Loucy (cell line): ENCODE measurements at regions not wholly inside any gene's neighbourhood (a gene's known extent, or its start where the extent isn't known, plus 50 kb on each side); places are given as distances from the start of the nearest gene placed in this dataset.

Source experiments
- H2AFZ ChIP-seq: fragments of 200-600 bp; sonication (generic); 2 replicates; pipeline ENCODE4 v1.6.0; 2016; ENCODE audit warnings: antibody characterized with exemption, mild to moderate bottlenecking, low read length, moderate library complexity
- H3F3A ChIP-seq: fragments of 200-600 bp; 2 replicates; pipeline ENCODE4 v1.6.0; 2016; ENCODE audit warnings: antibody characterized with exemption, low read depth, mild to moderate bottlenecking
- H3K27me3 ChIP-seq: fragments of 200-600 bp; sonication (generic); 2 replicates; pipeline ENCODE4 v1.6.1; 2014; ENCODE audit warnings: low read length, mild to moderate bottlenecking; ENCODE audit not compliant: insufficient read depth, poor library complexity, severe bottlenecking
- H3K36me3 ChIP-seq: fragments of 200-600 bp; sonication (generic); 2 replicates; pipeline ENCODE4 v1.6.1; 2016; ENCODE audit warnings: low read length; ENCODE audit not compliant: insufficient read depth
- H3K4me1 ChIP-seq: fragments of 200-600 bp; sonication (generic); 2 replicates; pipeline ENCODE4 v1.5.1; 2014; ENCODE audit warnings: low read length, mild to moderate bottlenecking; ENCODE audit not compliant: insufficient read depth, poor library complexity, severe bottlenecking
- H3K4me2 ChIP-seq: fragments of 200-600 bp; sonication (generic); 2 replicates; pipeline ENCODE4 v1.6.0; 2014; ENCODE audit warnings: antibody characterized with exemption, low read length, low read depth, mild to moderate bottlenecking; ENCODE audit not compliant: poor library complexity, severe bottlenecking
- H3K4me3 ChIP-seq: fragments of 200-600 bp; sonication (generic); 2 replicates; pipeline ENCODE4 v1.5.1; 2014; ENCODE audit warnings: low read length, mild to moderate bottlenecking, mixed read lengths; ENCODE audit not compliant: poor library complexity, severe bottlenecking
- H3K79me2 ChIP-seq: fragments of 200-600 bp; sonication (generic); 2 replicates; pipeline ENCODE4 v1.6.1; 2014; ENCODE audit warnings: low read length; ENCODE audit not compliant: insufficient read depth
- H3K9ac ChIP-seq: fragments of 200-600 bp; sonication (generic); 2 replicates; pipeline ENCODE4 v1.6.0; 2014; ENCODE audit warnings: mild to moderate bottlenecking, low read depth, low read length, moderate library complexity; ENCODE audit not compliant: poor library complexity, severe bottlenecking
- H3K9me2 ChIP-seq: fragments of 200-600 bp; sonication (generic); replicated peaks from 2 replicates; pipeline ENCODE4 v1.6.1; 2016; ENCODE audit warnings: low read depth, low read length, mixed read lengths
- H3K9me3 ChIP-seq: fragments of 200-600 bp; sonication (generic); 2 replicates; pipeline ENCODE4 v1.6.1; 2014; ENCODE audit warnings: mild to moderate bottlenecking, antibody characterized with exemption, low read length, low read depth; ENCODE audit not compliant: insufficient read depth
- H4K20me1 ChIP-seq: fragments of 200-600 bp; sonication (generic); 2 replicates; pipeline ENCODE4 v1.6.0; 2014; ENCODE audit warnings: antibody characterized with exemption, low read length, mild to moderate bottlenecking; ENCODE audit not compliant: insufficient read depth, poor library complexity, severe bottlenecking
- CTCF ChIP-seq: fragments of 200-600 bp; sonication (generic); conservative IDR thresholded peaks from 2 replicates; pipeline ENCODE4 v1.5.1; 2014; ENCODE audit warnings: mild to moderate bottlenecking, antibody characterized with exemption, low read length
- EZH2phosphoT487 ChIP-seq: fragments of 200-600 bp; IDR thresholded peaks from 2 replicates; pipeline ENCODE4 v1.6.1; 2018; ENCODE audit warnings: antibody characterized with exemption, mild to moderate bottlenecking, moderate library complexity, borderline replicate concordance

- Histone ChIP-seq H3K36me3 (no peaks in the 10 kb centered on the region), H4K20me1 (no peaks in the 10 kb centered on the region), H3K9ac (no peak overlapping the region), H2AFZ (no peak overlapping the region), H3K4me3 (no peak overlapping the region), H3K4me1 (no peaks in the 10 kb centered on the region), H3K79me2 (no peaks in the 10 kb centered on the region), H3K4me2 (no peak overlapping the region), H3K27me3 (no peaks in the 10 kb centered on the region), H3K9me3 (peaks cover 3% of the 10 kb centered on the region; the same call in 1 of the 2 replicates), H3K9me2 (no peaks in the 10 kb centered on the region), H3F3A (no peaks in the 10 kb centered on the region)
- TF ChIP-seq CTCF (no peak), EZH2phosphoT487 (no peak)
Observed at GRCh38 chr4:3673716-3674478, 92.3 kb upstream of the ADRA2C start.

GRCh38 chr4:3673176-3673575, 93.0 kb upstream of the ADRA2C start:
- Histone ChIP-seq H4K20me1 (no peaks in the 10 kb centered on the region), H2AFZ (no peak overlapping the region), H3K79me2 (no peaks in the 10 kb centered on the region), H3K4me1 (no peaks in the 10 kb centered on the region), H3K9me3 (peaks cover 3% of the 10 kb centered on the region; the same call in 1 of the 2 replicates), H3F3A (no peaks in the 10 kb centered on the region), H3K27me3 (no peaks in the 10 kb centered on the region), H3K9ac (no peak overlapping the region), H3K4me2 (no peak overlapping the region), H3K36me3 (no peaks in the 10 kb centered on the region), H3K4me3 (no peak overlapping the region), H3K9me2 (no peaks in the 10 kb centered on the region)
- TF ChIP-seq EZH2phosphoT487 = no peak
- TF ChIP-seq CTCF = no peak

GRCh38 chr4:3672465-3672831, 93.7 kb upstream of the ADRA2C start:
- H3K4me1 ChIP-seq = no peaks in the 10 kb centered on the region
- H3K9ac ChIP-seq = no peak overlapping the region
- no peak overlapping the region for H2AFZ ChIP-seq
- H3K9me2 ChIP-seq = no peaks in the 10 kb centered on the region
- H3F3A ChIP-seq = no peaks in the 10 kb centered on the region
- H3K4me3 ChIP-seq = no peak overlapping the region
- TF ChIP-seq CTCF = no peak
- TF ChIP-seq EZH2phosphoT487 = no peak
- H3K4me2 ChIP-seq = no peak overlapping the region
- no peaks in the 10 kb centered on the region for H3K79me2 ChIP-seq
- peaks cover 3% of the 10 kb centered on the region; the same call in 1 of the 2 replicates for H3K9me3 ChIP-seq
- H3K27me3 ChIP-seq = no peaks in the 10 kb centered on the region
- no peaks in the 10 kb centered on the region for H4K20me1 ChIP-seq
- H3K36me3 ChIP-seq = no peaks in the 10 kb centered on the region
